SH-SY5Y (cell line): ENCODE measurements at regions not wholly inside any gene's neighbourhood (a gene's known extent, or its start where the extent isn't known, plus 50 kb on each side); places are given as distances from the start of the nearest gene placed in this dataset.

Experiments used
- GATA2 ChIP-seq: IDR thresholded peaks from 2 replicates; pipeline ENCODE4 v1.6.1; 2011; ENCODE audit warnings: mild to moderate bottlenecking, low read depth, low read length
- GATA3 ChIP-seq: IDR thresholded peaks from 2 replicates; pipeline ENCODE4 v1.6.1; 2011; ENCODE audit warnings: low read depth, mild to moderate bottlenecking, low read length, moderate library complexity

DNA sequence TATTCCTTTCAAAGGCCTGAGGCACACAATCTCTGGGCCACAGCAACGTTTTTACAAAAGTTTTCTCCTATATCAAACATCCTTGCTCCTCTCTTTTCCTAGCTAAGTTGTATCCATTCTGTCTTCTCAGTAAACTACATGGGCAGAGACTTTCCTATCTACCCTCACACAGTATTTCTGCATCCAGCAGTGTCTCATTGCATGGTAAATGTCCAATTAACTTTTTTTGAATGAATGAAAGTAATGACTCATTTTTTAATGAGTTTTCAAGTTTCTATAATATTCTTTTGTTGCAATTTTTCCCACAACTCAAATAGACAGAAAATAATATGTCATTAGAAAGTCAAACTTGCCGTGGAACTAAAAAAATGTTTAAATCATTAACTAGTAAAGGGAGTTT lies 688.6 kb downstream of the JRKL start:
- no peak for TF ChIP-seq GATA3
- TF ChIP-seq GATA2, result no peak

DNA sequence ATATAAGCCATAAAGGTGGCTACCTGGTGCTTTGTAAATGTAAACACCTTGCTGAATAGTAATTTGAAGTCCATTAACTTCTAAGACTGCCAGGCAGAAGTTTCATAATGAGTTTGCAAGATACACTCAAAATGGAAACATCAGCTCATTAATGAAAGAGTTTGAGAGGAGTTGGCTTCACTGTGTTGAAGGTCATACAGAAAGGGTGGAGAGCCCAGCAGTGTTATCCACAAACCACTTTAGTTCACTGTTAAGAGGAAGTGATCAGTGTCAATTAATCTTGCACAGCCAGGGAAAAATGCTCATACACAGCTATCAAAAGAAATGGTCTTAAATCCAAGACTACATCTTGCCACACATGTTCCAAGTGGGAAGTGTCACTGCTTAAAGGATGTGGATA lies 689.4 kb downstream of the JRKL start:
- no peak for TF ChIP-seq GATA3
- TF ChIP-seq GATA2, result no peak

DNA sequence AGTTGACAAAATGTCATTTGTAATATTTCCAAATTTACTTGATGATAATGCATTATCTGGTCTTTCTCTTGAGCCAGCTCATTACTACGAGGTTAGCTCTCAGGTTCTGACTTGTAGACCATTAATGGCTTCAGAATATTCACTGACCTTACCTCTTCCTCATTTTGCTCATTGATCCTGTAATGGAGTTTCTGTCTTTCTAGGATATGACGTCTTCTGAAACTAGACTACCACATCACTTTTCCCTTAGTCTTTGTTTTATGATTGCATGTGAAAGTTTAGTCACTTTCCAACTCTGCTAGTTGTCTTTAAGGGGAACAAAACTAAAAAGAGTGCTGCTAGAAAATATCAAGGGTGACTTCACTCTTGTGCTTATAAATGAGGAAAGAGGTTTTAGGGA lies 697.6 kb downstream of the JRKL start:
- no peak for TF ChIP-seq GATA2
- no peak for TF ChIP-seq GATA3

DNA sequence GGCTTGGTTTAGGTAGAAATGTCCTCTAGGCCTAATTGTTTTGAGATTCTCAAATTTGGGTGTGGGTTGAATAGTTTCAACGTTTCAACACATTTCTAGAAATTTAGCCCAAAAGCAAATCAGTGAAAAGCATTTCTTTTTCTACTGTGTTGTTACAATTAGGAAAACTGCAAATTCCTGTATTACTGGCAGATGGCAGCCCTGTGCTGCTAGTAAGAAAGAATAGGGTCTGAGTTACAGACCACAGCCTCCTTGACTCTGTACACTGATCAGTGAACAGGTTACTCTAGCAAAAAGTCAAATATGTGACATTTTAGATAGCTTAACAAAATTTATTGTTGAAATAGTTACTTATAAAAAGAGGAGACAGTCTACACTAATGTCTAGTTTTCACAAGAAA lies 703.0 kb downstream of the JRKL start:
- TF ChIP-seq GATA2 (no peak), GATA3 (no peak)

DNA sequence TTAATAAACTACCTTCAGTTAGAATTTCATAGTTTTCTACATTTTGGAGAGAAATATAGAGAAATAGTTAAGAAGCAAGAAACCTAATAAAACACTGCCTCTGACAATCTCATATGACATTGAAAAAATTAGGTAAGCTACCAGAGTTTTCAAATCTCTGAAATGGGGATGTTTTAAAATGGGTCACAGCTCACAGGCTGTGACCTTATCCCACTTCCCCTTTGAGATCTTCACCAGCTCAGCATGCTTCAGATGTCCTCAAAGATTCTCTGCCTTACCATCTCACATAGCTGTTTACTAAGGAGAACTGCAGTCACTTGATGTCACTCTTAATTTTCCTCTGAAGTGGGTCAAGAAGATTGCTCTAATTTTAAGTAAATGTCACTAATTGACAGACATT lies 717.8 kb downstream of the JRKL start:
- TF ChIP-seq GATA2, result no peak
- no peak for TF ChIP-seq GATA3

DNA sequence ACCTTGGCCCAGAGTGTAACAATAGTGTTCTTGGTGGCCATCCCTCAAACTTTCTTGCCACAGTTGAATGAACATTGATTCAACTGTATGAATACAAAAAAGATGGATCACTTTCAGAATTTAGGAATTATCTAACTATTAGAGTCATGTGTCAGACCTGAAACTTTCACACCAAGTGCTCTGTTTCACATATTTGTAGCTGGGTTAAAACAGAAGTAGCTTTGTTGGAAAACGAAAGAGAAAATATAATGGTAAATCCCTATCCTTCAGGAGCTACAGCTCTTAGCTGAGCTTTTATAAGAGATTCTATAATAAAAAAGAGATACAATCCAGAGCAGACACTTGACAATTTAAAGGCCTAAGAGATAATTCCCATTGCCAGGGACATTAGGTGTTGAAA lies 719.3 kb downstream of the JRKL start:
- TF ChIP-seq GATA2 (no peak), GATA3 (no peak)

DNA sequence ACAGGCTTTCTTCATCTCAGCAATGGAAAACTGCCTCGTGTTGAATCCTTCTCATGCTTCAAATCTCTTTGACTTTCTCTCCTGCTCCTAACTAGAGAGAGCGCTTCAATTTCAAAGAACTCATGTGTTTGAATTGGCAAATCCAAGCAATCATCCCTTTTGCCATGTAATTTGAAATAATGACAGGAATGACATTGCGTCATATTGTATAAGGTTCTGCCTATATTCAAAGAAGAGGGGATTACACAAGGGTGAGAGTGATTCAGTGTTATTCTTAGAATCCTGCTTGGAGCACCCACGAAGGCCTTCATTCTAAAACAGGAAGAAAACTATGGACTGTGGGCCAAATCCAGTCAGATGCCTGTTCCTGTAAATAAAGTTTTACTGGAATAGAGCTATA lies 720.6 kb downstream of the JRKL start:
- TF ChIP-seq GATA3, result no peak
- no peak for TF ChIP-seq GATA2

DNA sequence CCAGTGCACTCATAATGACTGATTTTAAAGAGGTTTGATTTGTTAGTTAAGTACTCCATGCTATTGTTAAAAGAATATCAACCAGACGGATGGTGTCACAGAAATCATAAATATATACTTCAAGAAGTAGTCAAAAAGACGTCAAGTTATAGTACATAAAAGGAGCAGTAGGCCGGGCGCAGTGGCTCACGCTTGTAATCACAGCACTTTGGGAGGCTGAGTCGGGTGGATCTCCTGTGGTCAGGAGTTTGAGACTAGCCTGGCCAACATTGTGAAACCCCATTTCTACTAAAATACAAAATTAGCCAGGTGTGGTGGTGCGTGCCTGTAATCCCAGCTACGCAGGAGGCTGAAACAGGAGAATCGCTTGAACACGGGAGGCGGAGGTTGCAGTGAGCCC lies 721.7 kb downstream of the JRKL start:
- no peak for TF ChIP-seq GATA3
- no peak for TF ChIP-seq GATA2

DNA sequence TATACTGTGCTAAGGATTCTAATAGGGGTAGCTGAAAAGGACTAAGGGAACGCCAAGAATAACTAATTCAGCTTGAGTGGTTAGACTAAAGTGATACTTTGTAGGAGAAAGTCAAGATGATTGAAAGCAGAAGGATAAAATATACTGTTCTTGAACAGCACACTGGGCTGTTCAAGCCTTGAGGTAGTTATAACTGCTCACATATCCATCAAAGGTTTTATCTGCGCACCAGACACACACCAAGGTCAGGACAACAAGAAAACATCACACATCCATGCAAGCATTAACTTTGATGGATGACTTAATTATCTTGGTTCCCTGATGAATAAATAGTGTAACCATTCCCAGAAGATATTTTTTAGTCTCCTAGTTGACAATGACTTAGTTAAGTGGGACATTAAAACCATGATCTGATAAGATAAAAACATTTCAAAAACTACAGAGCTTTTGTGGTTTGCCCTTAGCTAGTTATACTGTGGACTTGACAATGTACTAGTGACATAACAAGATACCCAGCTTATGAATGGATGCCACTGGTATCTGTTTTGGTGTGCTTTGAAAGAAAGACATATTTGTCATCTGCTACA lies 728.9 kb downstream of the JRKL start:
- TF ChIP-seq GATA2, result 0 out of 2 replicates have a peak, but pooled peaks have one; percentile 0
- TF ChIP-seq GATA3, result peak; percentile 81

DNA sequence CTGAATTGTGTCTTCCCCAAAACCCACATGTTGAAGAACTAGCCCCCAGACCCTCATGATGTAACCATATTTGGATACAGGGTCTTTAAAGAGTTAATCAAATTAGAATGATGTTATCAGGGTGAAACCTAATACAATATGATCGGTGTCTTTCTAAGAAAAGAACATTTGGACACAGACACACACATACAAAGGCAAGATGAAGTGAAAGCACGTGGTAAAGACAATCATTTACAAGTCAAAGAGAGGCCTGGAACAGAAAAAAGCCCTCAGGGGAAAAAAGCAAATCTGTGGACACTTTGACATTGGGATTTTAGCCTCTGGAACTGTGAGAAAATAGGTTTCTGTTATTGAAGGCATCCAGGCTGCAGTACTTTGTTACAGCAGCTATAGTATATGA lies 733.4 kb downstream of the JRKL start:
- no peak for TF ChIP-seq GATA3
- TF ChIP-seq GATA2, result no peak

DNA sequence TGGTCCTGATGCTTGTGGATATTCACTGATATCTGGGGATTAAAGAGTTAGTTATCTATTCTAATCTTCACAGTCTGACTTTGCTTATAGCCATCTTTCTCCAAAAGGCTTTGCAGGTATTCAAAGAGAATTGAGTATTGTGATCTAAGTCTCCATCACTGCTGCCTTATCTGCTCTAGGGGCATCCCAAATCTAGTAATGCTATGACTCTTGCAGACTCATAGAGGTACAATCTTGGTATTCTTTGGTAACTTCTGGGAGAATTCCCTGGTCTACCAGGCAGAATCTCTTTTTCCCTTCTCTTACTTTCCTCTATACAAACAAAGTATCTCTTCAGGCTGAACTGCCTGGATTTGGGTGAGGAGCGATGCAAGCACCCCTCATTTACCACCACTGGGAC lies 746.3 kb downstream of the JRKL start:
- TF ChIP-seq GATA2, result no peak
- TF ChIP-seq GATA3, result no peak

DNA sequence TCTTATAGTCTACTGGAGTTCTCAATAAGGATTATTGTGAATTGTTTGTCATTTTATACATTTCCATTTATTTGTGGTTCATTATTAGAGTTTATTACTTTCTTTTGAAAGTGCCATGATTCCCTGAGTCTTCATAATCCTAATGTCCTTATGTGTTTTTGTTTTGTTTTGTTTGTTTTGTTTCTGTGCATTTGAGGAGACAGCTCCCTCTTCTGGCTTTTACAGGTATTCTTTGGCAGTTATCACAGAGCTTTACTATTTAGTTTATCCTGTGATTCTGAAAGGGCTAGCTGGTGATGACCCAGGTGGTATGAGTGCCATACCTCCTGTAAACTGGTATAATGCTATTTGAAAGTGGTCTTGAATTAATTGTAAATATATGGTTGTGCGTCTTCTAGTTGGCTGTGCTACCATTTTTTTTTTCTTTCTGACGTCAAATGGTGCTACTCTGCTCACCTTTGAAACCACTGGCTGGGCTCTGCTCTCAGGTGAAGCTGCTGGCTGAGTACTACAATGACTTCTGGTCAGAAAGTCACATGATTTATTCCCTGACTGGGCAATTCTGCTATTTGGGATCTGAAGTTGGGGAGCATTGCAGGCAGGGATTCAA lies 751.2 kb downstream of the JRKL start:
- TF ChIP-seq GATA3 (no peak), GATA2 (no peak)

DNA sequence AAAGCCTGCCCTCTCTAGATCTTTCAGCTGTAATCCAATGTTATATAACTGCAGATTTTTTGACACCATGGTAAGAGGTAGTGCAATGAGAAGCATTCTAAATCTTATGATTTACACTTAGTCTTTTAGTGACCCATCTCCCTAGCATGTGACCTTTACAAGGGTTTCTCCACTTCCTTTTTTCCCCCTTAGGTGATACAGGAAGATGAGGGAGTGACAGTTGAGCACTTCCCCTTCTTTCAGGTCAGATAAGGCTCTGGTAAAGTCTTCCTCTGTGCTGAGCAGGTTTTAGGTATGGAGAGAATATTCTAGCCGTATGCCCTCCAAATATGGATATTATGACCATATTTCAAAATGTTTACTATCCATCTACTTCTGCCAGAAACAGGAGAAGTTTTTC lies 753.6 kb downstream of the JRKL start:
- no peak for TF ChIP-seq GATA2
- no peak for TF ChIP-seq GATA3

DNA sequence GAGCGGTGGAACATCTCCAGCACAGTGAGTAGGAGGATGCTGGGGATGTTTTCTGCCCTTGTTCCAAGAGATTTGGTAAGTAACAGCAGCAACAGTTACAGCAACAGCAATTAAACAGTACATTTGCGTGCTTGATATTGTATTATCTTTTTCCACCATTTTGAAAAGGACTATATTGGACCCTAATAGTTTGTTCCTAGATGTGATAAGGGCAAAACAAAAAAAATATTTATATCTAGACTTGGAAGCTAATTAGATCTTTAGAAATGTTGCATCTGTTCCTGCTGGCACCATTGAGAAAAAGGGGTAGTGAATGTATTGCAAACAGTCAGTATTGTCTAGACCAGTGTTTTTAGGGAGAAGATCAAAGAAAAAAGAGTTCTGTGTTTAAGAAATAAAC lies 759.9 kb downstream of the JRKL start:
- TF ChIP-seq GATA3, result no peak
- TF ChIP-seq GATA2, result no peak

DNA sequence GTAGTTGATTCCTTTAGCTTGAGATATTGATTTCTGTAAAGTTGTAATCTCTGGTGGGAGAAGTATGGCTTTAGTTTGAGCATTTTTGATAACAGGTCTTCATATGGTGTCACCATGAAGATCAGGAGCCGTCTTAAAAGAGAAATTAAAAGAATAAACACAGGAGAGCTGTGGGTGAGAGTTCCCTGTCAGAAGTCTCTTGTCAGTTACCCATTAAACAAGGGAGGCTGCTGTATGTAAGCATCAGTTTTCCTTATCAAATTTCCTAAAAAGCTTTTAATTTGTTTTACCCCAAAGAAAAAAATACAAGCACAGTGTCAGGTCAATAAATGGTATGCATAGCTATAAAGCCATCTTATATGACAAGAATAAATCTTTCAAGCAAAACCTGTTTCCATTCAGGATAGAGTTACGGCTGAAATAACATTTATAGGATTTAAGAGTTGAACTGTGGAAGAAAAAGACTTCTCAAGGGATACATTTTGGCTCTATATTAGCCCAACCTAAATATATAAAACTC lies 767.5 kb downstream of the JRKL start:
- TF ChIP-seq GATA3, result no peak
- no peak for TF ChIP-seq GATA2

DNA sequence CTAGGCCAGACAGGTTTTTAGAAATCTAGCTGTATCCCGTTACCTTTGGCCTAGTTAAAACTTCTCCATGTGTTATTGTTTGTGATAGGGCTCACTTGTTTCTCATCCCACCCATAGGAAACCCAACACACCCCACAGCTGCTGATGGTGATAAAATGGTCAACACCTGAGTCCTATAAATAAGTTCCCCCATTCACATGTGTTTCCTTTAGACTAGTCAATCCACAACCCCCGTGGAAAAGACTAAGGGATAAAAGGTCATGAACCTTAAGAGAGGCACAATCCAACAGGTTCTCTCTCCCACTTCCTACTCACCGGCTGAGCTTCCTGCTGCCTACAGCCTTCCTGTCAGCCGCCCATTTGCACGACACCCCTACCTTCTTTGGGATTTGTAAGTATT lies 768.4 kb downstream of the JRKL start:
- no peak for TF ChIP-seq GATA2
- TF ChIP-seq GATA3, result no peak
